ENCODE measurements at regions not wholly inside any gene's neighbourhood (a gene's known extent, or its start where the extent isn't known, plus 50 kb on each side); places are given as distances from the start of the nearest gene placed in this dataset.
"Not testable (repeated sequence)": the region's sequence is repeated elsewhere in the genome, so short reads cannot be mapped to it uniquely, and the experiment has no call there.

GRCh38 chr1:181179987-181180365 lies 91.5 kb downstream of the IER5 start:
- TF ChIP-seq PAX5 (IDR thresholded peaks at IDR 0.05; ENCODE audit: insufficient read depth, low read length, severe bottlenecking) (no peak), POLR2A (IDR thresholded peaks at IDR 0.05; ENCODE audit: low read depth, low read length) (no peak), POLR2AphosphoS5 (IDR thresholded peaks at IDR 0.05; ENCODE audit: low read depth, low read length) (no peak), SPI1 (IDR thresholded peaks at IDR 0.05; ENCODE audit: low read depth, low read length) (no peak), POU2F2 (IDR thresholded peaks at IDR 0.05; ENCODE audit: low read depth, low read length) (no peak), TAF1 (IDR thresholded peaks at IDR 0.05; ENCODE audit: low read depth, low read length) (no peak)
- peak; percentile 86 for FAIRE-seq
- DNase-seq (ENCODE audit: insufficient read length, low spot score) = peak; percentile 46

GRCh38 chr1:181180407-181181031 lies 92.0 kb downstream of the IER5 start:
- DNase-seq (ENCODE audit: insufficient read length, low spot score) = no peak
- TF ChIP-seq SPI1 (IDR thresholded peaks at IDR 0.05; ENCODE audit: low read depth, low read length) (no peak), TAF1 (IDR thresholded peaks at IDR 0.05; ENCODE audit: low read depth, low read length) (no peak), POLR2A (IDR thresholded peaks at IDR 0.05; ENCODE audit: low read depth, low read length) (no peak), POLR2AphosphoS5 (IDR thresholded peaks at IDR 0.05; ENCODE audit: low read depth, low read length) (no peak), PAX5 (IDR thresholded peaks at IDR 0.05; ENCODE audit: insufficient read depth, low read length, severe bottlenecking) (no peak), POU2F2 (IDR thresholded peaks at IDR 0.05; ENCODE audit: low read depth, low read length) (no peak)
- FAIRE-seq = no peak

DNA sequence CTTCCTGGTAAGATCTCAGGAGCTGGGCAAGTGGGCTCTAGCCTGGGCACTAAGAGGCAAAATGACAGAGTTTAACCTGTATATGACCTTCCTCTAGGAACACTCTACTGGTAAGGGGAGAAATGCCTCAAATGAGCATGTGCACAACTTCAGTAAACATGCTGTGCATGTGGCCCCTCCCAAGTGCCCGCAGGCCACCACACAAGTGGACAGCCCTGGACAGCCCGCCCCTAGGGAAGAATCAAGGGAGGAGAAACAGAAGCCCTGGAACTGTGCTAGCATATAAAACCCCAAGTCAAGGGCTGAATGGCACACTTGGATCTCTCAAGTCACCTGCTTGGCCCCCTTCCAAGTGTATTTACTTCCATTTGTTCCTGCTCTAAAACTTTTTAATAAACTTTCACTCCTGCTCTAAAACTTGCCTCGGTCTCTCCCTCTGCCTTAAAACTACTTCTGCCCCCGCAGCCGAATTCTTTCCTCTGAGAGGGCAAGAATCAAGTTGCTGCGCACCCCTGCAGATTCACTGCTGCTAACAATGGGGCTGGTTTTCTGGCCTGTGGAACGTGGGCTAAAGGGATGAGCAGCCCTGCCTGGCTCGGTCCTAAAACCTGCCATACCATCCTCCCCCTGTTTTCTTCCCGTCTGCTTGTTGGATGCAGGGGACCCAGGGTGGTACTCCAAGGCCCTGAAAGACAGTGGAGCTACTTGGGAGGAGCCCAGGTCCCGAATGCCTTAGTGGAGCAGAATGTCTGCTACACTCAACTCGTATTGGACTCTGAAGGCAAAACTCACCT lies 93.5 kb downstream of the IER5 start:
- DNase-seq (ENCODE audit: insufficient read length, low spot score) (no peak), FAIRE-seq (no peak)

DNA sequence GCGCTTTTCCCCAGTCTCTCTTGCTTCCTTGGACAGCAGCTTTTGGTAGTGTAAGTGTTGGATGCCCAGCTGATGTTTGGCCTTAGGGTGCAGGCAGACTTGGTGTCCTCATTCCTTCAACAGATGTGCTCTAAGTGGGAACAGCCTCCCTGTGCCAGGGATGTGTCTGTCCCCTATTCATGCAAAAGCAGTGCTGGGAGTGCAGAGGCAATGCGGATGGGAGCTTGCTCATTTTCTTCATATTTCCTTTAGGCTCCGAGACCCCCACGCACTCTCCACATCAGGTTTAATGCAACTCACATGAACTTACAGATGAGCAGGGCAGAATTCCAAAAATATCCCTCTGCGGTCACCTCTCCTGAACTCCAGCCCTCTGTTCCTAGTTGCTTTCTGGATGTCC lies 96.1 kb downstream of the IER5 start:
- DNase-seq (ENCODE audit: insufficient read length, low spot score) = no peak
- no peak for FAIRE-seq
- TF ChIP-seq POU2F2 (IDR thresholded peaks at IDR 0.05; ENCODE audit: low read depth, low read length) = no peak
- TF ChIP-seq POLR2AphosphoS5 (IDR thresholded peaks at IDR 0.05; ENCODE audit: low read depth, low read length) = no peak
- no peak for TF ChIP-seq SPI1 (IDR thresholded peaks at IDR 0.05; ENCODE audit: low read depth, low read length)
- TF ChIP-seq TAF1 (IDR thresholded peaks at IDR 0.05; ENCODE audit: low read depth, low read length) = no peak
- no peak for TF ChIP-seq PAX5 (IDR thresholded peaks at IDR 0.05; ENCODE audit: insufficient read depth, low read length, severe bottlenecking)

More for the DNA sequence above, 93.5 kb downstream of the IER5 start:
- no peak for TF ChIP-seq POLR2A (IDR thresholded peaks at IDR 0.05; ENCODE audit: low read depth, low read length)
- no peak for TF ChIP-seq POLR2AphosphoS5 (IDR thresholded peaks at IDR 0.05; ENCODE audit: low read depth, low read length)
- TF ChIP-seq SPI1 (IDR thresholded peaks at IDR 0.05; ENCODE audit: low read depth, low read length) = no peak
- no peak for TF ChIP-seq POU2F2 (IDR thresholded peaks at IDR 0.05; ENCODE audit: low read depth, low read length)
- no peak for TF ChIP-seq TAF1 (IDR thresholded peaks at IDR 0.05; ENCODE audit: low read depth, low read length)
- no peak for TF ChIP-seq PAX5 (IDR thresholded peaks at IDR 0.05; ENCODE audit: insufficient read depth, low read length, severe bottlenecking)

DNA sequence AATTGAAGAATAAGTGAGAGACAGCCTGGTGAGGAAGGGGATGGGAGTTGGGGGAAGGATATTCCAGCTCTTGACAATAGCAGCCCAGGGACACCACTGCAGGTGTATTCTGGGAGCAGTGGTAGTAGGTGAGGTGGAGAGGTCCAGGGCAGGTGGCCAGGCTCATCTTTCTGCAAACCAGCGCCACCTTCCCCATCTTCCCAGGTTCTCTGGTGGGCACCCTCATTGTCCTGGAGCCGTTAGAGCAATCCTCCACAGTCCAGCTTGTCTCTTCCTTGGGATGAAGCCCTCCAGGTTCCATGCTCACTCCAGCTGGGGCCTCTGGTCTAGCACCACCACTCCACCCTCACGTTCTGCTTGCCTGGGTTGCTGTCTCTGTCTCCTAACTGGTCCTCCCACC lies 97.0 kb downstream of the IER5 start:
- FAIRE-seq (no peak), DNase-seq (ENCODE audit: insufficient read length, low spot score) (no peak)
- no peak for TF ChIP-seq TAF1 (IDR thresholded peaks at IDR 0.05; ENCODE audit: low read depth, low read length)
- TF ChIP-seq POLR2AphosphoS5 (IDR thresholded peaks at IDR 0.05; ENCODE audit: low read depth, low read length) = no peak
- no peak for TF ChIP-seq SPI1 (IDR thresholded peaks at IDR 0.05; ENCODE audit: low read depth, low read length)
- TF ChIP-seq POLR2A (IDR thresholded peaks at IDR 0.05; ENCODE audit: low read depth, low read length) = no peak
- no peak for TF ChIP-seq PAX5 (IDR thresholded peaks at IDR 0.05; ENCODE audit: insufficient read depth, low read length, severe bottlenecking)
- no peak for TF ChIP-seq POU2F2 (IDR thresholded peaks at IDR 0.05; ENCODE audit: low read depth, low read length)

- FAIRE-seq; DNase-seq (ENCODE audit: insufficient read length, low spot score): not testable (repeated sequence)
These were observed 97.6 kb downstream of the IER5 start for GRCh38 chr1:181186133-181186532.

DNA sequence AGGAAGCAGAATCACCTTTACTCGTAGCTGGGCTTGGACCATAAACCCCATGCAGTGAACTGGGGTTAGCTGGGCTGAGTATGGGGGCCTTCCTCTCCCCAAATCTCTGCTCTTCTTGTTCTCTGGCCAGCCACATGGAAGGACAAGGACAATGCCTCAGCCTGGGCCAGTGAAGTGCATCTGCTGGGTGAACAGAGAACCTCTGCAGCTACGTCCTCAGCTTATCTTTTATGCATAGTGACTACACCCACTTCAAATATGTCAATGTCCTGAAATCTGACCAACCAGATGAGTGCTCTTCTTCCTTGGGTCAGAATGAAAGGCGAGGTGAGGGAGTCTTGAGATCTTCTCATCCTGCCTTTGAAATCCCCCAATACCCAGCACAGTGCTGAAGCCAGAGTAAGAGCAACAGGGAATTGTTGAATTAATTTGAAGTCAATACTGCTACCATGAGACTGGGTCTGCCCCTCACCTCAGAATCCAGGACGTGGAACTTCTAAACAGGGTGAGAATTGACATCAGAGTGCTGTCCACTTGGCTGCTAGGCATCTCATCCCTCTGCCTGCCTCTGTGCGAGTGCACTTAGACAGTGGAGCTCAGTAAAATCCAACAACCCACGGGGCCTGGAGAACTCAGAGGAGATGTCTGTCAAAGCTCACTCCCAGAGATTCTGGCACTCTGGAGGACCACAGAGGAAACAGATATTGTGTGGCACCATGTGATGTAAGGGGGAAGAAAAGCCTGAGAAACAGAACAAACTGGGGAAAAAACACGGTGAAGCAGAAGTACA lies 99.0 kb downstream of the IER5 start:
- no peak for TF ChIP-seq PAX5 (IDR thresholded peaks at IDR 0.05; ENCODE audit: insufficient read depth, low read length, severe bottlenecking)
- no peak for TF ChIP-seq POLR2AphosphoS5 (IDR thresholded peaks at IDR 0.05; ENCODE audit: low read depth, low read length)
- TF ChIP-seq SPI1 (IDR thresholded peaks at IDR 0.05; ENCODE audit: low read depth, low read length) = no peak
- no peak for TF ChIP-seq POLR2A (IDR thresholded peaks at IDR 0.05; ENCODE audit: low read depth, low read length)
- no peak for TF ChIP-seq POU2F2 (IDR thresholded peaks at IDR 0.05; ENCODE audit: low read depth, low read length)
- no peak for TF ChIP-seq TAF1 (IDR thresholded peaks at IDR 0.05; ENCODE audit: low read depth, low read length)
- FAIRE-seq = no peak
- DNase-seq (ENCODE audit: insufficient read length, low spot score) = no peak

GRCh38 chr1:181189245-181189644 lies 100.7 kb downstream of the IER5 start:
- DNase-seq (ENCODE audit: insufficient read length, low spot score) (no peak), FAIRE-seq (no peak)
- TF ChIP-seq POLR2A (IDR thresholded peaks at IDR 0.05; ENCODE audit: low read depth, low read length) = no peak
- no peak for TF ChIP-seq POLR2AphosphoS5 (IDR thresholded peaks at IDR 0.05; ENCODE audit: low read depth, low read length)
- TF ChIP-seq TAF1 (IDR thresholded peaks at IDR 0.05; ENCODE audit: low read depth, low read length) = no peak
- no peak for TF ChIP-seq PAX5 (IDR thresholded peaks at IDR 0.05; ENCODE audit: insufficient read depth, low read length, severe bottlenecking)
- no peak for TF ChIP-seq SPI1 (IDR thresholded peaks at IDR 0.05; ENCODE audit: low read depth, low read length)
- no peak for TF ChIP-seq POU2F2 (IDR thresholded peaks at IDR 0.05; ENCODE audit: low read depth, low read length)

GRCh38 chr1:181189691-181190363 lies 101.3 kb downstream of the IER5 start:
- TF ChIP-seq TAF1 (IDR thresholded peaks at IDR 0.05; ENCODE audit: low read depth, low read length) (no peak), POLR2A (IDR thresholded peaks at IDR 0.05; ENCODE audit: low read depth, low read length) (no peak), POLR2AphosphoS5 (IDR thresholded peaks at IDR 0.05; ENCODE audit: low read depth, low read length) (no peak), PAX5 (IDR thresholded peaks at IDR 0.05; ENCODE audit: insufficient read depth, low read length, severe bottlenecking) (no peak), SPI1 (IDR thresholded peaks at IDR 0.05; ENCODE audit: low read depth, low read length) (no peak), POU2F2 (IDR thresholded peaks at IDR 0.05; ENCODE audit: low read depth, low read length) (no peak)
- FAIRE-seq (peak; percentile 86), DNase-seq (ENCODE audit: insufficient read length, low spot score) (peak; percentile 89)

Data from GM12891 (cell line).